KMS-11 (cell line): ENCODE measurements at regions not wholly inside any gene's neighbourhood (a gene's known extent, or its start where the extent isn't known, plus 50 kb on each side); places are given as distances from the start of the nearest gene placed in this dataset.

Source experiments
- H2AFZ ChIP-seq: fragments of 200-600 bp; sonication (generic); 2 replicates; pipeline ENCODE4 v1.6.1; 2016; ENCODE audit warnings: antibody characterized with exemption, mixed run types, low read depth
- H3K27ac ChIP-seq: fragments of 200-600 bp; sonication (generic); 2 replicates; pipeline ENCODE4 v1.6.1; 2016; ENCODE audit warnings: mild to moderate bottlenecking, mixed run types
- H3K27me3 ChIP-seq: fragments of 200-600 bp; sonication (generic); 2 replicates; pipeline ENCODE4 v1.6.1; 2017; ENCODE audit warnings: mild to moderate bottlenecking, low read depth, mixed run types, moderate library complexity; ENCODE audit not compliant: insufficient read depth
- H3K36me3 ChIP-seq: fragments of 200-600 bp; sonication (generic); 2 replicates; pipeline ENCODE4 v1.6.1; 2017; ENCODE audit warnings: mild to moderate bottlenecking, mixed run types; ENCODE audit not compliant: insufficient read depth
- H3K4me1 ChIP-seq: fragments of 200-600 bp; sonication (generic); 2 replicates; pipeline ENCODE4 v1.6.1; 2016; ENCODE audit warnings: mild to moderate bottlenecking, low read depth, mixed run types; ENCODE audit not compliant: poor library complexity, severe bottlenecking
- H3K4me2 ChIP-seq: fragments of 200-600 bp; sonication (generic); 2 replicates; pipeline ENCODE4 v1.7.0; 2016; ENCODE audit warnings: mild to moderate bottlenecking, mixed run types
- H3K4me3 ChIP-seq: fragments of 200-600 bp; sonication (generic); IDR thresholded peaks from 2 replicates; pipeline ENCODE4 v1.6.1; 2017; ENCODE audit warnings: low read depth, low read length, mixed read lengths; ENCODE audit not compliant: insufficient read depth
- H3K79me2 ChIP-seq: fragments of 200-600 bp; sonication (generic); 2 replicates; pipeline ENCODE4 v1.6.1; 2016; ENCODE audit warnings: low read depth, mixed run types; ENCODE audit not compliant: insufficient read depth
- H3K9ac ChIP-seq: fragments of 200-600 bp; sonication (generic); 2 replicates; pipeline ENCODE4 v1.6.1; 2016; ENCODE audit warnings: mild to moderate bottlenecking, mixed run types
- H4K20me1 ChIP-seq: fragments of 200-600 bp; sonication (generic); 2 replicates; pipeline ENCODE4 v1.6.1; 2016; ENCODE audit warnings: mild to moderate bottlenecking, mixed run types; ENCODE audit not compliant: insufficient read depth
- TF ChIP-seq, protein P1 (sequence below): fragments of 200-600 bp; sonication (generic); conservative IDR thresholded peaks from 2 replicates; pipeline ENCODE4 v1.6.1; 2017; ENCODE audit warnings: low read depth, mild to moderate bottlenecking, antibody characterized with exemption, low read length, moderate library complexity, mixed read lengths

- Histone ChIP-seq H2AFZ (no peak overlapping the region), H3K36me3 (no peaks in the 10 kb centered on the region), H4K20me1 (no peaks in the 10 kb centered on the region), H3K4me1 (no peaks in the 10 kb centered on the region), H3K27ac (no peak overlapping the region), H3K27me3 (no peaks in the 10 kb centered on the region), H3K9ac (no peak overlapping the region), H3K4me3 (no peak overlapping the region), H3K4me2 (no peak overlapping the region), H3K79me2 (no peaks in the 10 kb centered on the region)
- TF ChIP-seq, protein P1, sequence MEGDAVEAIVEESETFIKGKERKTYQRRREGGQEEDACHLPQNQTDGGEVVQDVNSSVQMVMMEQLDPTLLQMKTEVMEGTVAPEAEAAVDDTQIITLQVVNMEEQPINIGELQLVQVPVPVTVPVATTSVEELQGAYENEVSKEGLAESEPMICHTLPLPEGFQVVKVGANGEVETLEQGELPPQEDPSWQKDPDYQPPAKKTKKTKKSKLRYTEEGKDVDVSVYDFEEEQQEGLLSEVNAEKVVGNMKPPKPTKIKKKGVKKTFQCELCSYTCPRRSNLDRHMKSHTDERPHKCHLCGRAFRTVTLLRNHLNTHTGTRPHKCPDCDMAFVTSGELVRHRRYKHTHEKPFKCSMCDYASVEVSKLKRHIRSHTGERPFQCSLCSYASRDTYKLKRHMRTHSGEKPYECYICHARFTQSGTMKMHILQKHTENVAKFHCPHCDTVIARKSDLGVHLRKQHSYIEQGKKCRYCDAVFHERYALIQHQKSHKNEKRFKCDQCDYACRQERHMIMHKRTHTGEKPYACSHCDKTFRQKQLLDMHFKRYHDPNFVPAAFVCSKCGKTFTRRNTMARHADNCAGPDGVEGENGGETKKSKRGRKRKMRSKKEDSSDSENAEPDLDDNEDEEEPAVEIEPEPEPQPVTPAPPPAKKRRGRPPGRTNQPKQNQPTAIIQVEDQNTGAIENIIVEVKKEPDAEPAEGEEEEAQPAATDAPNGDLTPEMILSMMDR = no peak
These were observed 1412.7 kb upstream of the IGFBP7 start for GRCh38 chr4:58522765-58523382.

GRCh38 chr4:58515226-58515625, 1405.0 kb upstream of the IGFBP7 start:
- Histone ChIP-seq H3K27me3 (no peaks in the 10 kb centered on the region), H3K9ac (no peak overlapping the region), H2AFZ (no peak overlapping the region), H4K20me1 (no peaks in the 10 kb centered on the region), H3K4me3 (no peak overlapping the region), H3K79me2 (no peaks in the 10 kb centered on the region), H3K36me3 (no peaks in the 10 kb centered on the region), H3K27ac (no peak overlapping the region), H3K4me1 (peaks cover 8% of the 10 kb centered on the region), H3K4me2 (no peak overlapping the region)
- TF ChIP-seq, protein P1 = no peak

DNA sequence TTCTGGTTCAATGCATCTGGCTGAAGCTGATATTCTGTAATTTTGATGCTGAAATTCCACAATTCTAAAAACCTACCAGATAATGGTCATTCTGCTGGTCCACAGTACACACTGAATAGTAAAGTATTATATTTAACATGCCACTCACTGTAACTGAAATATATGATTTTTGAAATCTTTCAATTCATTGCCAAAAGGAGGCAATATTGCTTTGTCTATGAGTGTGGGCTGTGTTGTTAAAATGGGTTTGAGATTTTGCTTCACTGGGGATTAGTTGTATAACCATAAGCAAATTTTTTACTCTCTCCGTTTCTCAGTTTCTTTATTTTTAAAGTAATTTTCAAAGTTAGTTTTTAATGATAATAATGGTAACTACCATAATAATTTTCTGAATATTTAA, 1404.1 kb upstream of the IGFBP7 start:
- Histone ChIP-seq H3K4me1 (peaks cover 8% of the 10 kb centered on the region), H3K36me3 (no peaks in the 10 kb centered on the region), H3K4me3 (no peak overlapping the region), H3K79me2 (no peaks in the 10 kb centered on the region), H3K27ac (no peak overlapping the region), H3K4me2 (no peak overlapping the region), H4K20me1 (no peaks in the 10 kb centered on the region), H3K9ac (no peak overlapping the region), H3K27me3 (no peaks in the 10 kb centered on the region), H2AFZ (no peak overlapping the region)
- TF ChIP-seq, protein P1 = no peak

DNA sequence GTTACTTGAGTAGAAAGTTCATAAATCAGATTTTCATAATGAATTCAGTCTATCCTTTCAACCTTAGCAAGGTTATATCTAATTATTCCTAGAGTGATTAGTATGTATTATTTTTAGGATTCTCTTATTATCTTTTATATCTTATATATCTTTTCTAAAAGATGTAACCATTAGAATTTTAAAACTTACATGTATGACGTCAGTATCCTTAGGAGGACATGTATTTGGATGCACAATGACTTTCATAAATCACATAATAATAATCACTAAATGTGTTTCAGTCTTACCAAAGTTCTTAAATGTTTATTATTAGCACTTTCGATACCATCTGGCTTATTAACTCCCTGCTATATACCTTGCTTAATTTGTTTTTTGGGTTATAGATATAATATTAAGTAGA, 1400.5 kb upstream of the IGFBP7 start:
- Histone ChIP-seq H3K4me2 (no peak overlapping the region), H3K4me3 (no peak overlapping the region), H2AFZ (no peak overlapping the region), H3K36me3 (no peaks in the 10 kb centered on the region), H3K27me3 (no peaks in the 10 kb centered on the region), H3K79me2 (no peaks in the 10 kb centered on the region), H4K20me1 (no peaks in the 10 kb centered on the region), H3K27ac (no peak overlapping the region), H3K4me1 (peaks cover 8% of the 10 kb centered on the region), H3K9ac (no peak overlapping the region)
- TF ChIP-seq, protein P1 = no peak
